GM21576 (cell line): ENCODE measurements at regions not wholly inside any gene's neighbourhood (a gene's known extent, or its start where the extent isn't known, plus 50 kb on each side); places are given as distances from the start of the nearest gene placed in this dataset.

Experiments used
- ATAC-seq: cut with Tn5 transposase; IDR thresholded peaks from one replicate; pipeline ENCODE4 v1.9.1; 2021; ENCODE audit warnings: mild to moderate bottlenecking, moderate library complexity; ENCODE audit not compliant: unreplicated experiment

DNA sequence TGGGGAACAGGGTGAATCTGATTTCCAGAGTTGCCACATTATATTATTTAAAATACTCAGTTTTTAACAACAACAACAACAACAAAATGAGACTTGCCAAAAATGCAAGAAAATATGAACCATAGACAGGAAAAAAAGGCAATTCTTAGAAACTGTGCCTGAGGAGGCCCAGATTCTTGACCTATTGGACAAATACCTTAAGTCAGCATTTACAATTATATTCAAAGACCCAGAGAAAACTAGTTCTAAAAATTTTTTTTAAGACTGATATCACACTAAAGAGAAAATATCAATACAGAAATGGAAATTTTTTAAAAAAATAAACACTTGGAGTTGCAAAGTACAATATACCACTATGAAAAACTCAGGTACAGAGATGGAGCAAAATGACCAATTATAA lies 152.8 kb upstream of the LYPLAL1 start:
- no peak for ATAC-seq

- ATAC-seq = no peak
Measured at GRCh38 chr1:219027146-219027673, 146.5 kb upstream of the LYPLAL1 start.

DNA sequence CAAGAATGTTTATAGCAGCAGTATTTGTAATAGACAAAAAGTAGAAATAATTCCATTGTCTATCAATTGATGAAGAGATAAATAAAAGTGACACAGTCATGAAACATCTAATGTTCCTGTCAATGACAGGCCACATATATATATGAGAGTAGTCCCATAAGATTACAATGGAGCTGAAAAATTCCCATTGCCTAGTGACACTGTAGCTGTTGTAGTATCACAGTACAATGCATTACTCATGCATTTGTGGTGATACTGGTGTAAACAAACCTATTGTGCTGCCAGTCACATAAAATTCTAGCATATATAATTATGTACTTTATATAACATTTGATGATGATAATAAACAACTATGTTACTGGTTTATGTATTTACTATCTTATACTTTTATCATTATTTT lies 141.9 kb upstream of the LYPLAL1 start:
- ATAC-seq = no peak

- no peak for ATAC-seq
Measured at GRCh38 chr1:219038398-219038797, 135.3 kb upstream of the LYPLAL1 start.

DNA sequence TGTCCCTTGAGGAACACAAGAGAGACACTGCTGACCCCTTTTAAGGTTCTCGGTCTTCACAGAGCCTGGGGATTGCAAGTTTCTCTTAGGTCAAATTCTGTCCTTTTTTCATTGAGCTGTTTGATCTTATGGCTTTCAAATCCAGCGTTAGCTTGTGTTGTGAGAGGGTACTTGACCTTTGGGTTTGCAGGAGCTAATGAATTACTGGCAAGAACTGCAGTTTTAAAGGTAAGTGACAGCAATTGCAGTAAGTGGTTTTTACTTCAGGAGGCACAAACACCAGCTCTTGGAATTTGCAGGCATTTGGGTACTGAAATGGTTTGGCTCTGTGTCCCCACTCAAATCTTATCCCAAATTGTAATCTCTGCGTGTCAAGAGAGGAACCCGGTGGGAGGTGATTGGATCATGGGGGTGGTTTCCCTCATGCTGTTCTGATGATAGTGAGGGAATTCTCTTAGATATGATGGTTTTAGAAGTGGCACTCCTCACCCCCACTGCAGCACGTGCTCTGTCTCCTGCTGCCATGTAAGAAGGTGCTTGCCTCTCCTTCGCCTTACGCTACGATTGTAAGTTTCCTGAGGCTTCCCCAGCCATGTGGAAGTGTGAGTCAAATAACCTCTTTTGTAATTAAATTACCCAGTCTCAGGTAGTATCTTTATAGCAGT lies 134.5 kb upstream of the LYPLAL1 start:
- ATAC-seq = no peak

GRCh38 chr1:219039682-219040154 lies 134.0 kb upstream of the LYPLAL1 start:
- no peak for ATAC-seq

DNA sequence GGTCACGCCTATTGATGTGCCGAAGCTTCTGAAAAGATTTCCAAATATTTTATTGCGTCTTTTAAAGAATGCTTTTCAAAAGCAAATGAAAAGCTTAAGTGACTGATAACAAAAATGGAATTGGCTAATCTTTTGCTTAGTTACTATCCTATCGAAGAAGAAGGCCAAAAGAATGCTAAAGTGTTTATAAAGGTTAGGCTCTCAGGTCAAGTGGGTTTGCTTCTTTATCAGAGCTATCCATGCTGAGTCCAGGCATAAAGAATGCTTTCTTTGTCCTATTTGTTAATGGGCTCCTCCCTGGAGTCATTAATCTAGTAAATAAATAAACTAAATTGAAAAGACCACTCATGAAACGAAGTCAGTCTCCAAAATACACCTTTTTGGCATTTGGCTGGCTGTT lies 133.4 kb upstream of the LYPLAL1 start:
- no peak for ATAC-seq

GRCh38 chr1:219041141-219041540 lies 132.5 kb upstream of the LYPLAL1 start:
- ATAC-seq = no peak

- no peak for ATAC-seq
Measured at GRCh38 chr1:219041818-219042217, 131.9 kb upstream of the LYPLAL1 start.

DNA sequence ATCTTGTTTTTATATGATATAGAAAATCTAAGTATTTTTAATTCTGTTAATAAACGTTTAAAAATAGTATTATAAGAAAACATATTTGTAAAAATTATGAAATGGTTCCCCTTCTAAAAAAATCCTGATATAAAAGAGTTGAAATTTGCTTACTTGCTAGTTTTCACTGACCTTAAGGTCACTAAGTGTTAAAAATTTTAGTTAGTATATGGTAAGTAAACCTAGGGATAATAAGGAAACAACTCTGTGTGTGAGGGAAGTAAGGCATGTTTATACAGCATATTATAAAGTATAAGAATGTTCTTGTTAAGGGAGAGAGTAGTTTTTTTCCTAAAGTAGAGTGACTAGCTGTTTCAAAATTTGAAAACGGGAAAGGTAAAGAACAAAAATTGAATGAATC lies 130.9 kb upstream of the LYPLAL1 start:
- no peak for ATAC-seq

DNA sequence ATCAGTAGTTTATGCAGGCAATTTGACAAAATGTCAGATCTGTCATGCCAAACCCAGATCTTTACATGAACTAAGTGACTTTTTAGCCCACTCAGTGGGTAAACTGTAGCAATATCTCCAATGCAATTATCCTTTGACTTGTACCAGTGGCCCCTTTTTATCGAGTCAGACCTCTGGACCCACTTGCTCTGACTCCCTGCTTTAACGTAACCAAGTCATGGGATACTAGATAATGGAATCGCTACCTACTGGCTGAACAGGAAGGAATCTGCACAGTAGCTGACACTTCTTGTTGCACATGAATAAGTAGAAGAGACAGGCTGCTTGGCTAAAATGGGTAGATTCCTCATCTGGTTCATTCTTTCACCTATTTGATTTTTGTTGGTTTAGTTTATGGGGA lies 128.4 kb upstream of the LYPLAL1 start:
- ATAC-seq = no peak

- ATAC-seq = no peak
Measured at GRCh38 chr1:219049501-219049900, 124.2 kb upstream of the LYPLAL1 start.

DNA sequence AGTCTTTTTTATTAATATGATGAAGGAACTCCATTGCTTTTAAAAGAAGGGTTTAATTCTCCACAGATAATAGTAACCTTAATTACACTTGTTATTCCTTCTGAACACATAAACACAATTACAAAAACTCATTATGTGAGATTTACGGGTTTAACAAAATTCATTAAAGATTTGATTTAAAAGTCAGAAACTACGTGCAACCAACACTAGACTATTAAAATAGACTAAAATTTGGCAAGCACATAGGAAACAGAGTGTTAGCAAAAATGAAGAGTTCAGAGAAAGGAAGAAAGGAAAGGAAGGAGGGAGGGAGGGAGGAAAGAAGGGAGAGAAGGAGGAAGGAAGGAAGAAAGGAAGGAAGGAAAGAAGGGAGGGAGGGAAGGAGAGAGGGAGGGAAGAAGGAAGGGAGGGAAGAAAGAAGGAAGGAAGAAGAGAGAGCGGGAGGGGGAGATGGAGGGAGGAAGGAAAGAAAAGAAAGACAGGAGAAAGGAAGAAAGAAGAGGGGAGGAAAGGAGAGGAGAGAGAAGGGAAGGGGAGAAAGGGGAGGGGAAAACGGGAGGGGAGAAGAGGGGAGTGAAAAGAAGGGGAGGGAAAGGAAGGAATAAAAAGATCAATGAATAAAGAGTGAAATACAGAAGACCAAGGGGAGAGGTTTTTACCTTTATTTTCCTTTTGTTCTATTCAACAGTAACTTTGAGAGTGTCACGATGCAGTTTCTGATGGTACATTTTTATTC lies 123.4 kb upstream of the LYPLAL1 start:
- no peak for ATAC-seq

DNA sequence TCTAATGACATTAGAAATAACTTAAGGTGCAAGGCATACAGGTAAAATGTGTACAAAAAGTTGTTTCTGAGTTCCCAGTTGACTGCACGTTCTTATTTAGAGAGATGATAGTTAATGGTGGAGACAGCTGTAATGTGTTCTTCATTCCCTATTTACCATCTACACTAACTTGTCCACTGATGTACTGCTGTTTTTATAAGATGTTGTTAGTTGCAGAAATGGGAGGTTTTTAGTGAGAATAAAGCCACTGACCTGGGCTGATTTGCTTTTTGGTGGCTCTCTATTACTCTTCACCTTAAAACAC lies 122.9 kb upstream of the LYPLAL1 start:
- no peak for ATAC-seq

- no peak for ATAC-seq
Measured at GRCh38 chr1:219051547-219051946, 122.1 kb upstream of the LYPLAL1 start.

DNA sequence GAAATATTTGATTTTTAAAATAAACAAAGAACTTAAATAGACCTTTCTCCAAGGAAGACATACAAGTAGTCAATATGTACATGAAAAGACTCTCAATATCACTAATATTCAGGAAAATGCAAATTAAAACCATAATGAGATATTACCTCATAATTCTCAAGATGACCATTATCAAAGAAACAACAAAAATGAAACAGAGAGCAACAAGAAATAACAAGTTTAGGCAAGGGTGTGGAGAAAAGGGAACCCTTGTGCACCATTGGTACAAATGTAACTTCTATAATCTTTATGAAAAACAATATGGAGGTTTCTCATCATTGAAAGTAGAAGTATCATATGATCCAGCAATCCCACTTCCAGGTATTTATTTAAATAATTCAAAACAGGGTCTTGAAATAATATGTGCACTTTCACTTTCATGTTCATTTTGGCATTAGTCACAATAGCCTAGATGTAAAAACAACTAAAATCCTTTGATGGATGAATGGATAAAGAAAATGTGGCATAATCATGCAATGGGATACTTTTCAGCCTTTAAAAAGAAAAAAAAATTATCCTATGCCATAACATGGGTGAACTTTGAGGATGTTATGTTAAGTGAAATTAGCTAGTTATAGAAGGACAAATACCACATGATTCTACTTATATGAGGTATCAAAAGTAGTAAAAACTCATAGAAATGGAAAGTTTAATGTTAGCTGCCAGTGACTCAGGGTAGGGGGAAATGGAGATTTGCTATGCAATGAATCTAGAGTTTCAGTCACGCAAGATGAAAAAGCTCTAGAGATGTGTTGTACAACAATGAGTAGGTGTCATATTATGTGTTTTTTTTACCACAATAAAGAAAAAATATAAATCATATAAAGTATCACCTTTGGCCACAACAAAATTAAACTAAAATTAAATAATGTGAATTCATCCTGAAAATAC lies 114.5 kb upstream of the LYPLAL1 start:
- ATAC-seq = no peak

GRCh38 chr1:219060798-219061197 lies 112.9 kb upstream of the LYPLAL1 start:
- no peak for ATAC-seq

DNA sequence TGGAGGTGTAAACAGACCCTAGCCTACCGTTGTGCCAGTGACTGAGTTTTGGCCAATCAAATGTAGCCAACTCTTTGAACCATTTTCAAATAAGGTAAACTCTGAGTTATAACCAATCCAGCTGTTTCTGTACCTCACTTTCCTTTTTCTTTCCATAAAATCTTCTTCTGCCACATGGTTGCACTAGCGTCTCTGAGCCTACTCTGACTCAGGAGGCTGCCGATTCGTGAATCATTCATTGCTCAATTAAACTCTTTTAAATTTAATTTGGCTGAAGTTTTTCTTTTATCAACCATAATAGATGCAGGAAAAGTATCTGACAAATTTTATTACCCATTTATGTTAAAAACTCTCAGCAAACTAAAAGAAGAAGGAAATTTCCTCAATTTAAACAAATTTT lies 111.5 kb upstream of the LYPLAL1 start:
- ATAC-seq = no peak

GRCh38 chr1:219066098-219066497 lies 107.6 kb upstream of the LYPLAL1 start:
- ATAC-seq = no peak

- ATAC-seq = no peak
Measured at GRCh38 chr1:219066631-219067349, 106.9 kb upstream of the LYPLAL1 start.

GRCh38 chr1:219067350-219067712 lies 106.3 kb upstream of the LYPLAL1 start:
- no peak for ATAC-seq
